Panc1 (cell line): ENCODE measurements at regions not wholly inside any gene's neighbourhood (a gene's known extent, or its start where the extent isn't known, plus 50 kb on each side); places are given as distances from the start of the nearest gene placed in this dataset.

Experiments used
- ATAC-seq: fragments of 200-7000 bp; cut with Tn5 transposase; 2 replicates; pipeline ENCODE4 v1.9.1; 2020; ENCODE audit warnings: mild to moderate bottlenecking, moderate library complexity
- BruUV-seq: library from RNA; stranded (reverse); fragments of 400-500 nt; replicated peaks from 2 replicates; lab custom pipeline; 2021; lab: Mats Ljungman, UMichigan
- CTCF ChIA-PET: fragments of 300-600 bp; sonication (Branson Sonifier 250); formaldehyde crosslinking; loops from one replicate; lab custom pipeline; 2022; ENCODE audit warnings: antibody characterized with exemption; lab: Charles Lee
- POLR2A ChIA-PET: fragments of 300-600 bp; sonication (Branson Sonifier 250); formaldehyde crosslinking; loops from one replicate; lab custom pipeline; 2022; ENCODE audit warnings: antibody characterized with exemption; lab: Charles Lee
- DNase-seq: peaks from one replicate; pipeline ENCODE4 v3.0.0-alpha.2; 2010; ENCODE audit warnings: low read depth, low spot score
- H3K27ac ChIP-seq: 2 replicates; pipeline ENCODE4 v1.5.1; 2011; ENCODE audit warnings: mild to moderate bottlenecking, low read length, inconsistent platforms
- H3K27me3 ChIP-seq: fragments of 200-500 bp; sonication (Bioruptor generic); 2 replicates; pipeline ENCODE4 v1.6.0; 2014; ENCODE audit warnings: low read length, inconsistent platforms; ENCODE audit not compliant: control insufficient read depth, insufficient read depth
- H3K36me3 ChIP-seq: fragments of 200-500 bp; sonication (Bioruptor generic); 2 replicates; pipeline ENCODE4 v1.5.1; 2014; ENCODE audit warnings: inconsistent platforms, mild to moderate bottlenecking, low read length, moderate library complexity; ENCODE audit not compliant: control insufficient read depth, insufficient read depth
- H3K4me1 ChIP-seq: 2 replicates; pipeline ENCODE4 v1.5.1; 2011; ENCODE audit warnings: inconsistent platforms, mild to moderate bottlenecking, low read length, moderate library complexity; ENCODE audit not compliant: control insufficient read depth, insufficient read depth
- H3K4me3 ChIP-seq, 2 experiments: 2 replicates each; pipeline ENCODE4 v1.5.1; 2011 to 2012; ENCODE audit warnings: low read depth in 2 of 2, low read length in 2 of 2, mild to moderate bottlenecking in 2 of 2, inconsistent platforms in 1 of 2, moderate library complexity in 1 of 2
- H3K9me3 ChIP-seq: fragments of 200-500 bp; sonication (Bioruptor generic); 2 replicates; pipeline ENCODE4 v1.5.1; 2014; ENCODE audit warnings: low read depth, mild to moderate bottlenecking, inconsistent platforms, low read length, moderate library complexity; ENCODE audit not compliant: control insufficient read depth, insufficient read depth
- CTCF ChIP-seq: fragments of 450-650 bp; IDR thresholded peaks from 2 replicates; pipeline ENCODE4 v1.5.1; 2017; ENCODE audit warnings: mild to moderate bottlenecking
- POLR2AphosphoS5 ChIP-seq: IDR thresholded peaks from 2 replicates; pipeline ENCODE4 v1.6.1; 2012; ENCODE audit warnings: mild to moderate bottlenecking, low read depth, low read length, moderate library complexity
- REST ChIP-seq, 2 experiments: IDR thresholded peaks; 2 replicates each; pipeline ENCODE4 v1.6.1; 2011 to 2012; ENCODE audit warnings: low read depth in 2 of 2, control low read depth in 1 of 2, low read length in 1 of 2, mild to moderate bottlenecking in 1 of 2, moderate library complexity in 1 of 2; ENCODE audit not compliant: insufficient read depth in 1 of 2
- SIN3A ChIP-seq: IDR thresholded peaks from 2 replicates; pipeline ENCODE4 v1.6.1; 2012; ENCODE audit warnings: low read depth, mild to moderate bottlenecking, low read length, moderate library complexity, borderline replicate concordance; ENCODE audit not compliant: insufficient read depth
- TCF7L2 ChIP-seq: IDR thresholded peaks from 2 replicates; pipeline ENCODE4 v1.6.1; 2011; ENCODE audit warnings: mild to moderate bottlenecking, low read depth, low read length, inconsistent platforms
- in situ Hi-C: cut with HindIII; loops from 2 replicates; pipeline ENCODE4 v1.10.0; 2016; ENCODE audit warnings: low sequenced_read_pairs, low pct_unique_long_range_greater_than_20kb
- intact Hi-C: fragments of 100-400 bp; cut with micrococcal nuclease; formaldehyde crosslinking; loops from one replicate; pipeline ENCODE4 v1.10.0; 2022; ENCODE audit not compliant: unreplicated experiment

GRCh38 chr7:46558482-46559193 lies 637.6 kb upstream of the IGFBP3 start:
- H3K9me3 ChIP-seq = no peaks in the 10 kb centered on the region
- intact Hi-C loops = no loop called here
- no peaks in the 10 kb centered on the region for H3K36me3 ChIP-seq
- CTCF ChIA-PET = no interaction called here
- no peak overlapping the region for H3K27ac ChIP-seq
- no peaks in the 10 kb centered on the region; the same call in 1 of the 2 replicates for H3K4me1 ChIP-seq
- no TSS peak for BruUV-seq
- DNase-seq = no peak
- in situ Hi-C loops = no loop called here
- no peaks in the 10 kb centered on the region for H3K27me3 ChIP-seq
- no peak overlapping the region for H3K4me3 ChIP-seq
- ATAC-seq = no peak
- TF ChIP-seq POLR2AphosphoS5 (no peak), SIN3A (no peak), TCF7L2 (no peak), REST (IDR thresholded peaks at IDR 0.05; ENCODE audit: insufficient read depth in 1 of 2, low read depth in 2 of 2, low read length in 1 of 2) (no peak), CTCF (no peak)
- POLR2A ChIA-PET = no interaction called here

- Histone ChIP-seq H3K36me3 (no peaks in the 10 kb centered on the region), H3K4me1 (no peaks in the 10 kb centered on the region; the same call in 1 of the 2 replicates), H3K9me3 (no peaks in the 10 kb centered on the region), H3K4me3 (no peak overlapping the region), H3K27ac (no peak overlapping the region), H3K27me3 (no peaks in the 10 kb centered on the region)
- TF ChIP-seq SIN3A = no peak
- no peak for TF ChIP-seq REST (IDR thresholded peaks at IDR 0.05; ENCODE audit: insufficient read depth in 1 of 2, low read depth in 2 of 2, low read length in 1 of 2)
- TF ChIP-seq TCF7L2 = no peak
- no peak for TF ChIP-seq CTCF
- in situ Hi-C loops (no loop called here), intact Hi-C loops (no loop called here)
- POLR2A ChIA-PET = no interaction called here
- no peak for DNase-seq
- no peak for ATAC-seq
- no TSS peak for BruUV-seq
- CTCF ChIA-PET = no interaction called here
Observed at GRCh38 chr7:46557781-46558180, 636.7 kb upstream of the IGFBP3 start.
